A549 (cell line): ENCODE measurements at regions not wholly inside any gene's neighbourhood (a gene's known extent, or its start where the extent isn't known, plus 50 kb on each side); places are given as distances from the start of the nearest gene placed in this dataset.

Experiments
- ATAC-seq, 2 experiments: fragments of 200-7000 bp in 1 of 2; fragments of >200 bp in 1 of 2; cut with Nextera tagmentation in 1 of 2; cut with Tn5 transposase in 1 of 2; 3 replicates each; pipeline versions ENCODE4 v1.8.0 to v1.9.1; 2018 to 2020; ENCODE audit warnings: mild to moderate bottlenecking in 1 of 2, moderate library complexity in 1 of 2
- CTCF ChIA-PET: fragments of 300-600 bp; sonication (Branson Sonifier 250); formaldehyde crosslinking; extraction: SDS; loops from one replicate; lab custom pipeline; 2021; ENCODE audit warnings: antibody characterized with exemption, inconsistent platforms; lab: Yijun Ruan, JAX
- POLR2A ChIA-PET: fragments of 350-600 bp; formaldehyde crosslinking; extraction: SDS; loops from one replicate; lab custom pipeline; 2021; ENCODE audit warnings: antibody characterized with exemption, inconsistent platforms; lab: Yijun Ruan, JAX
- DNase-seq, 2 experiments: peaks; one replicate each; pipeline versions ENCODE4 v3.0.0 to v3.0.0-alpha.2; 2011 to 2016; ENCODE audit warnings: low read depth in 1 of 2, low spot score in 1 of 2
- FAIRE-seq: peaks from 2 replicates; lab custom pipeline; 2011; peaks lifted over from hg19 to GRCh38; lab: Jason Lieb, UNC
- H3K27ac ChIP-seq, 2 experiments: fragments of >200 bp; sonication (Bioruptor Twin); formaldehyde crosslinking; 3 replicates each; pipeline ENCODE4 v1.5.1; 2016 to 2017
- H3K4me1 ChIP-seq: fragments of >200 bp; sonication (Bioruptor Twin); formaldehyde crosslinking; 3 replicates; pipeline ENCODE4 v1.6.1; 2016
- H3K4me2 ChIP-seq: fragments of >200 bp; sonication (Bioruptor Twin); formaldehyde crosslinking; 3 replicates; pipeline ENCODE4 v1.6.1; 2016
- H3K4me3 ChIP-seq: fragments of >200 bp; sonication (Bioruptor Twin); formaldehyde crosslinking; 3 replicates; pipeline ENCODE4 v1.5.1; 2016
- H3K9me3 ChIP-seq: fragments of >200 bp; sonication (Bioruptor Twin); formaldehyde crosslinking; 3 replicates; pipeline ENCODE4 v1.6.1; 2016
- EP300 ChIP-seq, 2 experiments: fragments of >200 bp; sonication (Bioruptor Twin); formaldehyde crosslinking; IDR thresholded peaks; 2 replicates in 1 of 2; 3 replicates in 1 of 2; pipeline ENCODE4 v1.6.1; 2016 to 2017
- ESRRA ChIP-seq: fragments of 150-350 bp; IDR thresholded peaks from 2 replicates; pipeline ENCODE4 v1.6.1; 2014; ENCODE audit warnings: mild to moderate bottlenecking, low read length, borderline replicate concordance
- FOSB ChIP-seq: fragments of 250-450 bp; sonication (Bioruptor Pico); IDR thresholded peaks from 2 replicates; pipeline ENCODE4 v1.5.0; 2020; ENCODE audit warnings: mild to moderate bottlenecking, moderate library complexity
- FOSL2 ChIP-seq, 2 experiments: fragments of 450-650 bp in 1 of 2; fragments of >200 bp in 1 of 2; sonication (Bioruptor Twin) in 1 of 2; formaldehyde crosslinking; IDR thresholded peaks; 2 replicates each; pipeline versions ENCODE4 v1.5.0 to v1.6.1; 2016 to 2020; ENCODE audit warnings: mild to moderate bottlenecking in 1 of 2, moderate library complexity in 1 of 2
- KDM1A ChIP-seq: fragments of 200-600 bp; sonication (generic); IDR thresholded peaks from 2 replicates; pipeline ENCODE4 v1.6.1; 2016; ENCODE audit warnings: low read depth, mild to moderate bottlenecking
- MAFK ChIP-seq: fragments of 450-650 bp; IDR thresholded peaks from 2 replicates; pipeline ENCODE4 v1.6.1; 2014; ENCODE audit not compliant: partially characterized antibody
- MAX ChIP-seq: IDR thresholded peaks from 2 replicates; pipeline ENCODE4 v1.6.1; 2012
- MAZ ChIP-seq: fragments of 150-350 bp; IDR thresholded peaks from 2 replicates; pipeline ENCODE4 v1.6.1; 2014; ENCODE audit warnings: antibody characterized with exemption, low read depth, low read length, borderline replicate concordance
- MYC ChIP-seq: IDR thresholded peaks from 2 replicates; pipeline ENCODE4 v1.6.1; 2012; ENCODE audit warnings: mild to moderate bottlenecking, inconsistent platforms, low read length, improper control_type of control experiment, borderline replicate concordance
- POLR2AphosphoS2 ChIP-seq: conservative IDR thresholded peaks from 2 replicates; pipeline ENCODE4 v1.6.1; 2012; ENCODE audit warnings: low read length, improper control_type of control experiment, inconsistent platforms
- RAD21 ChIP-seq, 2 experiments: fragments of >200 bp in 1 of 2; sonication (Bioruptor Twin) in 1 of 2; formaldehyde crosslinking in 1 of 2; IDR thresholded peaks in 1 of 2; conservative IDR thresholded peaks in 1 of 2; 2 replicates in 1 of 2; 3 replicates in 1 of 2; pipeline ENCODE4 v1.6.1; 2012 to 2018; ENCODE audit warnings: inconsistent platforms in 1 of 2
- REST ChIP-seq: fragments of 200-600 bp; sonication (generic); IDR thresholded peaks from 2 replicates; pipeline ENCODE4 v1.6.1; 2016; ENCODE audit warnings: antibody characterized with exemption, mild to moderate bottlenecking, moderate library complexity
- SMC3 ChIP-seq: fragments of >200 bp; sonication (Bioruptor Twin); formaldehyde crosslinking; IDR thresholded peaks from 3 replicates; pipeline ENCODE4 v1.6.1; 2018; ENCODE audit warnings: inconsistent platforms
- SREBF2 ChIP-seq: fragments of 450-650 bp; IDR thresholded peaks from 2 replicates; pipeline ENCODE4 v1.6.1; 2014; ENCODE audit warnings: mild to moderate bottlenecking, moderate library complexity
- TFCP2L1 ChIP-seq: fragments of 250-450 bp; sonication (Bioruptor Pico); IDR thresholded peaks from 2 replicates; pipeline ENCODE4 v1.5.0; 2021; ENCODE audit warnings: mild to moderate bottlenecking
- USF2 ChIP-seq: fragments of 450-650 bp; IDR thresholded peaks from 2 replicates; pipeline ENCODE4 v1.6.1; 2014; ENCODE audit warnings: antibody characterized with exemption
- ZC3H11A ChIP-seq: fragments of 450-650 bp; IDR thresholded peaks from 2 replicates; pipeline ENCODE4 v1.6.1; 2014; ENCODE audit warnings: antibody characterized with exemption, mild to moderate bottlenecking
- WGBS: methylation state at CpG from one replicate; pipeline ENCODE4 v1.1.6; 2017; ENCODE audit errors: missing lambda C conversion rate; 5-methylcytosine and 5-hydroxymethylcytosine counted together

GRCh38 chr7:49432254-49432653 lies 341.2 kb upstream of the VWC2 start (continued):
- TF ChIP-seq REST: no peak
- TF ChIP-seq FOSB (CRISPR knock-in tag): no peak
- no peak for TF ChIP-seq EP300 (IDR thresholded peaks at IDR 0.05)
- no peak for TF ChIP-seq ZC3H11A
- TF ChIP-seq, all 56 proteins: peak for 0

- no peak overlapping the region for H3K27ac ChIP-seq
- no peaks in the 10 kb centered on the region for H3K4me1 ChIP-seq
- TF ChIP-seq EP300 (IDR thresholded peaks at IDR 0.05): no peak
- no peak for TF ChIP-seq FOSL2 (IDR thresholded peaks at IDR 0.05)
- no peak for TF ChIP-seq FOSL2 (CRISPR knock-in tag; IDR thresholded peaks at IDR 0.05)
- no peak for ATAC-seq
- H3K4me3 ChIP-seq: no peak overlapping the region
- H3K4me2 ChIP-seq: no peak overlapping the region
- ChIA-PET POLR2A (no interaction called here), CTCF (no interaction called here)
- no peak for FAIRE-seq
- no peaks in the 10 kb centered on the region for H3K9me3 ChIP-seq
- DNase-seq: no peak
Measured at GRCh38 chr7:49433794-49434193, 339.6 kb upstream of the VWC2 start.

- TF ChIP-seq SREBF2 (no peak), SMC3 (no peak), KDM1A (no peak), ZC3H11A (no peak), TFCP2L1 (CRISPR knock-in tag) (no peak), FOSL2 (IDR thresholded peaks at IDR 0.05) (no peak), FOSL2 (CRISPR knock-in tag; IDR thresholded peaks at IDR 0.05) (no peak), MYC (no peak), MAZ (no peak), MAX (no peak), MAFK (no peak), EP300 (IDR thresholded peaks at IDR 0.05) (no peak), USF2 (no peak), REST (no peak), POLR2AphosphoS2 (no peak), ESRRA (no peak), RAD21 (conservative IDR thresholded peaks at IDR 0.05 in 1 of 2, IDR thresholded peaks at IDR 0.05 in 1 of 2) (no peak)
- Histone ChIP-seq H3K4me2 (no peak overlapping the region), H3K9me3 (no peaks in the 10 kb centered on the region), H3K27ac (no peak overlapping the region), H3K4me1 (no peaks in the 10 kb centered on the region), H3K4me3 (no peak overlapping the region)
- no peak for ATAC-seq
- CTCF ChIA-PET: no interaction called here
- 0% methylated on average over 1 of the region's 1 CpG for WGBS
- no peak for DNase-seq
- POLR2A ChIA-PET: no interaction called here
- no peak for FAIRE-seq
Measured at GRCh38 chr7:49434846-49435245, 338.6 kb upstream of the VWC2 start.
